GM23338 (cell line): ENCODE measurements at regions not wholly inside any gene's neighbourhood (a gene's known extent, or its start where the extent isn't known, plus 50 kb on each side); places are given as distances from the start of the nearest gene placed in this dataset.
"Not testable (repeated sequence)": the region's sequence is repeated elsewhere in the genome, so short reads cannot be mapped to it uniquely, and the experiment has no call there.

ENCODE experiments used
- ATAC-seq: fragments of 200-7000 bp; cut with Tn5 transposase; 3 replicates; pipeline ENCODE4 v1.9.1; 2020
- DNase-seq: peaks from one replicate; pipeline ENCODE4 v3.0.0-alpha.2; 2015; ENCODE audit warnings: low spot score
- H2AFZ ChIP-seq: fragments of 200-600 bp; sonication (generic); 2 replicates; pipeline ENCODE4 v1.8.0; 2016; ENCODE audit warnings: antibody characterized with exemption, mild to moderate bottlenecking, moderate library complexity
- H3F3A ChIP-seq: fragments of 200-600 bp; sonication (generic); replicated peaks from 2 replicates; pipeline ENCODE4 v1.8.0; 2017; ENCODE audit warnings: antibody characterized with exemption, mixed run types, low read depth
- H3K27ac ChIP-seq: fragments of 200-600 bp; sonication (generic); 2 replicates; pipeline ENCODE4 v1.6.1; 2016; ENCODE audit warnings: low read depth
- H3K27me3 ChIP-seq: fragments of 200-600 bp; sonication (generic); 2 replicates; pipeline ENCODE4 v1.8.0; 2016; ENCODE audit warnings: mild to moderate bottlenecking, mixed run types, moderate library complexity; ENCODE audit not compliant: insufficient read depth
- H3K36me3 ChIP-seq: fragments of 200-600 bp; sonication (generic); 2 replicates; pipeline ENCODE4 v1.8.0; 2016; ENCODE audit warnings: mild to moderate bottlenecking; ENCODE audit not compliant: insufficient read depth
- H3K4me1 ChIP-seq: fragments of 200-600 bp; sonication (generic); 2 replicates; pipeline ENCODE4 v1.8.0; 2016; ENCODE audit warnings: mild to moderate bottlenecking, moderate library complexity; ENCODE audit not compliant: insufficient read depth
- H3K4me2 ChIP-seq: fragments of 200-600 bp; sonication (generic); 2 replicates; pipeline ENCODE4 v1.7.1; 2017; ENCODE audit warnings: mixed run types
- H3K4me3 ChIP-seq: fragments of 200-600 bp; sonication (generic); 2 replicates; pipeline ENCODE4 v1.6.1; 2016; ENCODE audit warnings: mixed run types
- H3K79me2 ChIP-seq: fragments of 200-600 bp; sonication (generic); replicated peaks from 2 replicates; pipeline ENCODE4 v1.8.0; 2017; ENCODE audit warnings: mild to moderate bottlenecking; ENCODE audit not compliant: insufficient read depth
- H3K9me2 ChIP-seq: fragments of 200-600 bp; sonication (generic); 2 replicates; pipeline ENCODE4 v1.8.0; 2017; ENCODE audit not compliant: insufficient read depth
- H4K20me1 ChIP-seq: fragments of 200-600 bp; sonication (generic); replicated peaks from 2 replicates; pipeline ENCODE4 v1.8.0; 2017; ENCODE audit warnings: mild to moderate bottlenecking; ENCODE audit not compliant: insufficient read depth
- H3K27ac Mint-ChIP-seq: 2 replicates; pipeline ENCODE4 v1.8.0; 2020; ENCODE audit warnings: inconsistent platforms, mild to moderate bottlenecking, moderate library complexity, mixed read lengths
- H3K27me3 Mint-ChIP-seq: 3 replicates; pipeline ENCODE4 v1.8.0; 2022; ENCODE audit warnings: low read depth, mild to moderate bottlenecking, moderate library complexity, mixed read lengths, inconsistent platforms; ENCODE audit not compliant: insufficient read depth, poor library complexity
- H3K36me3 Mint-ChIP-seq: 3 replicates; pipeline ENCODE4 v1.8.0; 2021; ENCODE audit warnings: low read depth, mild to moderate bottlenecking, inconsistent platforms, moderate library complexity, mixed read lengths
- H3K4me1 Mint-ChIP-seq: 3 replicates; pipeline ENCODE4 v1.8.0; 2020; ENCODE audit warnings: mild to moderate bottlenecking, inconsistent platforms, mixed read lengths
- H3K4me3 Mint-ChIP-seq: 3 replicates; pipeline ENCODE4 v1.8.0; 2021; ENCODE audit warnings: moderate library complexity, mild to moderate bottlenecking, inconsistent platforms, mixed read lengths
- H3K9me3 Mint-ChIP-seq: 3 replicates; pipeline ENCODE4 v1.8.0; 2020; ENCODE audit warnings: moderate library complexity, mild to moderate bottlenecking, inconsistent platforms, mixed read lengths
- CREB1 ChIP-seq: fragments of 250-450 bp; sonication (Bioruptor Pico); IDR thresholded peaks from 2 replicates; pipeline ENCODE4 v1.5.0; 2020; ENCODE audit warnings: low read depth, mild to moderate bottlenecking, moderate library complexity
- EZH2 ChIP-seq: fragments of 200-600 bp; sonication (generic); IDR thresholded peaks from one replicate; pipeline ENCODE4 v1.8.0; 2017; ENCODE audit warnings: antibody characterized with exemption, mild to moderate bottlenecking, low read depth; ENCODE audit not compliant: unreplicated experiment
- JUNB ChIP-seq: IDR thresholded peaks from one replicate; pipeline ENCODE4 v1.6.1; 2016; ENCODE audit warnings: antibody characterized with exemption; ENCODE audit not compliant: unreplicated experiment
- POLR2AphosphoS5 ChIP-seq: IDR thresholded peaks from 2 replicates; pipeline ENCODE4 v1.6.1; 2016; ENCODE audit warnings: antibody characterized with exemption, low read depth
- ZNF331 ChIP-seq: fragments of 250-450 bp; sonication (Bioruptor Pico); IDR thresholded peaks from 2 replicates; pipeline ENCODE4 v1.5.0; 2020; ENCODE audit warnings: low read depth, mild to moderate bottlenecking, moderate library complexity
- TF ChIP-seq, protein P1 (sequence below): IDR thresholded peaks from 2 replicates; pipeline ENCODE4 v1.6.1; 2016; ENCODE audit warnings: antibody characterized with exemption
- TF ChIP-seq, protein P2 (sequence below): IDR thresholded peaks from one replicate; pipeline ENCODE4 v1.6.1; 2018; ENCODE audit warnings: antibody characterized with exemption; ENCODE audit not compliant: unreplicated experiment

DNA sequence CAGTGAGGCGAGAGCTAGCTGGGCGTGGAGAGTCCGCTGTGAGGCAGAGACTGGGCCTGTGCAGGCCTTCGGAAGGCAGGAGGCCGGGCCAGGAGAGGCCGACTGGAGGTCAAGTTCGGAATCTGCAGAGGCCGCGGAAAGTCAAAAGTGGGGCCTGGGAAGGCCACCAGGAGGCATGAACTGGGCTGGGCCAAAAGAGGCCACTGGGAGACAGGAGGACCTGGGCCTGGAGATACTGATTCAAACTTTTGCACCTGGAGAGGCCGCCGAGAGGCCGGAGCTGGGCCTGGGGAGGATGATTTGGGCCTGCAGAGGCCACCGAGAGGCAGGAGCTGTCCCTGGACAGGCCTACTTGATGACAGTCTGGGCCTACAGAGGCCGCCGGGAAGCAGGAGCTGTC lies 321.8 kb downstream of the ZNF479 start:
- Mint-ChIP-seq H3K36me3 (peaks cover 16% of the 10 kb centered on the region; the same call in 2 of the 3 replicates), H3K4me1 (no peaks in the 10 kb centered on the region), H3K4me3 (no peak overlapping the region), H3K27ac (no peak overlapping the region), H3K27me3 (peaks cover 5% of the 10 kb centered on the region), H3K9me3 (peaks cover 54% of the 10 kb centered on the region)
- TF ChIP-seq JUNB: no peak
- TF ChIP-seq POLR2AphosphoS5: no peak
- no peak for TF ChIP-seq ZNF331 (CRISPR knock-in tag)
- TF ChIP-seq, protein P1, sequence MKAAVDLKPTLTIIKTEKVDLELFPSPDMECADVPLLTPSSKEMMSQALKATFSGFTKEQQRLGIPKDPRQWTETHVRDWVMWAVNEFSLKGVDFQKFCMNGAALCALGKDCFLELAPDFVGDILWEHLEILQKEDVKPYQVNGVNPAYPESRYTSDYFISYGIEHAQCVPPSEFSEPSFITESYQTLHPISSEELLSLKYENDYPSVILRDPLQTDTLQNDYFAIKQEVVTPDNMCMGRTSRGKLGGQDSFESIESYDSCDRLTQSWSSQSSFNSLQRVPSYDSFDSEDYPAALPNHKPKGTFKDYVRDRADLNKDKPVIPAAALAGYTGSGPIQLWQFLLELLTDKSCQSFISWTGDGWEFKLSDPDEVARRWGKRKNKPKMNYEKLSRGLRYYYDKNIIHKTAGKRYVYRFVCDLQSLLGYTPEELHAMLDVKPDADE: no peak
- no peak for TF ChIP-seq EZH2
- TF ChIP-seq, protein P2, sequence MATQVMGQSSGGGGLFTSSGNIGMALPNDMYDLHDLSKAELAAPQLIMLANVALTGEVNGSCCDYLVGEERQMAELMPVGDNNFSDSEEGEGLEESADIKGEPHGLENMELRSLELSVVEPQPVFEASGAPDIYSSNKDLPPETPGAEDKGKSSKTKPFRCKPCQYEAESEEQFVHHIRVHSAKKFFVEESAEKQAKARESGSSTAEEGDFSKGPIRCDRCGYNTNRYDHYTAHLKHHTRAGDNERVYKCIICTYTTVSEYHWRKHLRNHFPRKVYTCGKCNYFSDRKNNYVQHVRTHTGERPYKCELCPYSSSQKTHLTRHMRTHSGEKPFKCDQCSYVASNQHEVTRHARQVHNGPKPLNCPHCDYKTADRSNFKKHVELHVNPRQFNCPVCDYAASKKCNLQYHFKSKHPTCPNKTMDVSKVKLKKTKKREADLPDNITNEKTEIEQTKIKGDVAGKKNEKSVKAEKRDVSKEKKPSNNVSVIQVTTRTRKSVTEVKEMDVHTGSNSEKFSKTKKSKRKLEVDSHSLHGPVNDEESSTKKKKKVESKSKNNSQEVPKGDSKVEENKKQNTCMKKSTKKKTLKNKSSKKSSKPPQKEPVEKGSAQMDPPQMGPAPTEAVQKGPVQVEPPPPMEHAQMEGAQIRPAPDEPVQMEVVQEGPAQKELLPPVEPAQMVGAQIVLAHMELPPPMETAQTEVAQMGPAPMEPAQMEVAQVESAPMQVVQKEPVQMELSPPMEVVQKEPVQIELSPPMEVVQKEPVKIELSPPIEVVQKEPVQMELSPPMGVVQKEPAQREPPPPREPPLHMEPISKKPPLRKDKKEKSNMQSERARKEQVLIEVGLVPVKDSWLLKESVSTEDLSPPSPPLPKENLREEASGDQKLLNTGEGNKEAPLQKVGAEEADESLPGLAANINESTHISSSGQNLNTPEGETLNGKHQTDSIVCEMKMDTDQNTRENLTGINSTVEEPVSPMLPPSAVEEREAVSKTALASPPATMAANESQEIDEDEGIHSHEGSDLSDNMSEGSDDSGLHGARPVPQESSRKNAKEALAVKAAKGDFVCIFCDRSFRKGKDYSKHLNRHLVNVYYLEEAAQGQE: no peak
- TF ChIP-seq CREB1 (CRISPR knock-in tag): no peak
- Histone ChIP-seq H3K27me3 (no peaks in the 10 kb centered on the region), H3F3A (no peaks in the 10 kb centered on the region), H3K4me1 (no peaks in the 10 kb centered on the region), H3K36me3 (no peaks in the 10 kb centered on the region), H3K4me2 (no peak overlapping the region), H3K27ac (no peak overlapping the region), H3K9me2 (no peaks in the 10 kb centered on the region), H3K4me3 (no peak overlapping the region), H4K20me1 (no peaks in the 10 kb centered on the region), H3K79me2 (no peaks in the 10 kb centered on the region), H2AFZ (no peak overlapping the region)
- ATAC-seq: no peak
- DNase-seq: no peak

DNA sequence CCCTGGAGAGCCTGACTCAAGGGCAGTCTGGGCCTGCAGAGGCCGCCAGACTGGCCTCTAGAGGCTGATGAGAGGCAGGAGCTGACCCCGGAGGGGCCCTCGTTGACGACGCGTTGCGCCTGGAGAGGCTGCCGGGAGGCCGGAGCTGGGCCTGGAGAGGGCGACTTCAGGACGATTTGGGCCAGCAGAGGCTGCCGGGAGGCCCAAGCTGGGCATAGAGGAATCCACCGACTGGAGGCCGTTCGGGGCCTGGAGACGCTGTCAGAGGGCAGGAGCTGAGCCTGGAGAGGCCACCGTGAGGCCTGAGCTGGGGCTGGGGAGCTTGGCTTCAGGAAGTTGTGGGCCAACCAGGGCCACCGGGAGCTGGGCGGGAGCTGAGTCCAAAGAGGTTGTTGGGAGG lies 322.5 kb downstream of the ZNF479 start:
- H3K27ac Mint-ChIP-seq, H4K20me1 ChIP-seq, H3F3A ChIP-seq, H2AFZ ChIP-seq, H3K4me1 ChIP-seq, H3K4me3 ChIP-seq, H3K27me3 ChIP-seq, H3K4me1 Mint-ChIP-seq, DNase-seq, H3K79me2 ChIP-seq, H3K27me3 Mint-ChIP-seq, H3K36me3 ChIP-seq, H3K27ac ChIP-seq, ATAC-seq, H3K9me2 ChIP-seq, H3K4me3 Mint-ChIP-seq, H3K4me2 ChIP-seq: not testable (repeated sequence)
- peaks cover 16% of the 10 kb centered on the region; the same call in 2 of the 3 replicates for H3K36me3 Mint-ChIP-seq
- peaks cover 56% of the 10 kb centered on the region for H3K9me3 Mint-ChIP-seq

DNA sequence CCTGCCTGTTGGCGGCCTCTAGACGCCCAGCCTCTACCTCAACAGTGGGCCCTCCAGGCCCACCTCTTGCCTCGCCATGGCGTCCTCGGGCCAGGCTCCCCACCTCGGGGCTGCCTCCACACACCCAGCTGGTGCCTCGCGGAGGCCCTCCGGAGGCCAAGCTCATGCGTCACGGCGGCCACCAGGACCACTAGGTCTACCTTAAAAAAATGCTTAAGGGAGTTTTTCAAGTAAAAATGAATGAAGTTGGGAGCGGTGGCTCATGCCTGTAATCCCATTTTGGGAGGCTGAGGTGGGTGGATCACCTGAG lies 327.5 kb downstream of the ZNF479 start:
- H4K20me1 ChIP-seq: not testable (repeated sequence)

DNA sequence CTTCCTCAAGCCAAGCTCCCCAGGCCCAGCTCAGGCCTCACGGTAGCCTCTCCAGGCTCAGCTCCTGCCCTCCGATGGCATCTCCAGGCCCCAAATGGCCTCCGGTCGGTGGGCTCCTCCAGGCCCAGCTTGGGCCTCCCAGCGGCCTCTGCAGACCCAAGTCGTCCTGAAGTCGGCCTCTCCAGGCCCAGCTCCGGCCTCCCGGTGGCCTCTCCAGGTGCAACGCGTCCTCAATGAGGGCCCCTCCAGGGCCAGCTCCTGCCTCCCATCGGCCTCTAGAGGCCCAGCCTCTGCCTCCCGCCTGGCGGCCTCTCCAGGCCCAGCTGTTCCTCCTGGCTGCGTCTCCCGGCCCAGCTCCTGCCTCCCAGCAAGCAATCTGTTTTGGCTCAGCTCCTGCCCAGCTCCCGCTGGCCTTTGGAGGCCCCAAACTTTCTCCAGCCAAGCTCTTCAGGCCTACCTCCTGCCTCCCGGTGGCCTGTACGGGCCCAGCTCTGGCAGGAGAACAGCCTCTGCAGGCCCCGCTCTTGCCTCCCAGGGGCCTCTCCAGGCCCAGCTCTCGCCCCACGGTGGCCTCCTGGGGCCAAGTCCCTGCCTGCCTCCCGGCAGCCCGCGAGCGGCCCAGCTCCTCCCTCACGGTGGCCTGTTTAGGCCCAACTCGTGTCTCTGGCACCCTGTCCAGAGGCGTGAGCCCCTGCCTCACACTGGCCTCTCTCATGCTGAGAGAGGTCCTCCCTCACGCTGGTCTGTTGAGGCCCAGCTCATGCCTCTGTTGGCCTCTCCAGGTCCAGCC lies 328.1 kb downstream of the ZNF479 start:
- not testable (repeated sequence) for H3K27me3 ChIP-seq, H3K27ac ChIP-seq, H3K79me2 ChIP-seq, H3K4me1 Mint-ChIP-seq, H3K27ac Mint-ChIP-seq, H3K4me3 ChIP-seq, DNase-seq, H3K9me2 ChIP-seq, H3K27me3 Mint-ChIP-seq, ATAC-seq, H3K4me3 Mint-ChIP-seq, H3K4me2 ChIP-seq, H3K36me3 ChIP-seq, H3K4me1 ChIP-seq, H2AFZ ChIP-seq, H3F3A ChIP-seq, H4K20me1 ChIP-seq
- Mint-ChIP-seq H3K9me3 (peaks cover 54% of the 10 kb centered on the region), H3K36me3 (peaks cover 14% of the 10 kb centered on the region; the same call in 2 of the 3 replicates)

More for the DNA sequence above, 327.5 kb downstream of the ZNF479 start:
- H3K4me3 Mint-ChIP-seq, H3K27ac ChIP-seq, H2AFZ ChIP-seq, ATAC-seq, H3K4me2 ChIP-seq, H3K36me3 ChIP-seq, H3K4me3 ChIP-seq, H3K27me3 ChIP-seq, DNase-seq, H3K79me2 ChIP-seq, H3K4me1 ChIP-seq, H3K4me1 Mint-ChIP-seq, H3K27ac Mint-ChIP-seq, H3F3A ChIP-seq, H3K9me2 ChIP-seq, H3K27me3 Mint-ChIP-seq: not testable (repeated sequence)
- Mint-ChIP-seq H3K36me3 (peaks cover 14% of the 10 kb centered on the region; the same call in 2 of the 3 replicates), H3K9me3 (peaks cover 58% of the 10 kb centered on the region)
